ENCODE measurements at regions not wholly inside any gene's neighbourhood (a gene's known extent, or its start where the extent isn't known, plus 50 kb on each side); places are given as distances from the start of the nearest gene placed in this dataset.

GRCh38 chr10:47166405-47166777 lies 133.6 kb upstream of the GDF10 start:
- TF ChIP-seq TAF1 (conservative IDR thresholded peaks at IDR 0.05) (no peak), MAX (IDR thresholded peaks at IDR 0.05) (no peak)

All from liver (tissue), 2 donors.